Liver (tissue), 8 donors: ENCODE measurements at regions not wholly inside any gene's neighbourhood (a gene's known extent, or its start where the extent isn't known, plus 50 kb on each side); places are given as distances from the start of the nearest gene placed in this dataset.
A peak's percentile ranks its signal among the peaks of the same experiment; 100 is the strongest.

Experiments used
- DNase-seq: peaks from one replicate; pipeline ENCODE4 v3.0.0-alpha.2; 2017; ENCODE audit warnings: low spot score
- H3K27ac ChIP-seq, 2 donors: one replicate each; pipeline ENCODE4 v1.7.0; 2013; ENCODE audit warnings: inconsistent platforms in 2 of 2, low read length in 2 of 2, control low read depth in 1 of 2, low read depth in 1 of 2, mild to moderate bottlenecking in 1 of 2
- H3K27me3 ChIP-seq, 4 donors: one replicate each; pipeline versions ENCODE4 v1.6.1 to v1.7.0; 2013; ENCODE audit warnings: low read length in 3 of 4, inconsistent platforms in 1 of 4, mild to moderate bottlenecking in 1 of 4, moderate library complexity in 1 of 4; ENCODE audit not compliant: control insufficient read depth in 4 of 4, insufficient read depth in 4 of 4
- H3K36me3 ChIP-seq, 4 donors: one replicate each; pipeline versions ENCODE4 v1.6.1 to v1.7.0; 2013; ENCODE audit warnings: low read length in 3 of 4, mild to moderate bottlenecking in 3 of 4, low read depth in 1 of 4, moderate library complexity in 1 of 4; ENCODE audit not compliant: control insufficient read depth in 4 of 4, insufficient read depth in 3 of 4
- H3K4me1 ChIP-seq, 4 donors: one replicate each; pipeline versions ENCODE4 v1.6.1 to v1.7.0; 2013; ENCODE audit warnings: low read length in 3 of 4, mild to moderate bottlenecking in 3 of 4, moderate library complexity in 1 of 4; ENCODE audit not compliant: control insufficient read depth in 4 of 4, insufficient read depth in 4 of 4
- H3K4me3 ChIP-seq, 3 donors: one replicate each; pipeline versions ENCODE4 v1.6.1 to v1.7.0; 2013; ENCODE audit warnings: low read length in 3 of 3, control low read depth in 1 of 3, low read depth in 1 of 3, mild to moderate bottlenecking in 1 of 3
- H3K9ac ChIP-seq, 2 donors: one replicate each; pipeline ENCODE4 v1.7.0; 2013; ENCODE audit warnings: low read length in 2 of 2, mild to moderate bottlenecking in 2 of 2, moderate library complexity in 2 of 2, control low read depth in 1 of 2, low read depth in 1 of 2
- H3K9me3 ChIP-seq, 4 donors: one replicate each; pipeline versions ENCODE4 v1.6.1 to v1.7.0; 2013; ENCODE audit warnings: low read length in 3 of 4; ENCODE audit not compliant: control insufficient read depth in 4 of 4
- ATF3 ChIP-seq: IDR thresholded peaks from 2 replicates; pipeline ENCODE4 v1.6.1; 2016; ENCODE audit warnings: antibody characterized with exemption
- CTCF ChIP-seq: fragments of 150-350 bp; IDR thresholded peaks from 2 replicates; pipeline ENCODE4 v1.5.1; 2017; ENCODE audit warnings: improper control_type of control experiment, low read depth, low read length; ENCODE audit not compliant: missing input control
- EGR1 ChIP-seq, 2 donors: IDR thresholded peaks; 2 replicates each; pipeline ENCODE4 v1.6.1; 2016 to 2018; ENCODE audit warnings: antibody characterized with exemption in 2 of 2, low read depth in 2 of 2
- FOXA1 ChIP-seq: IDR thresholded peaks from 2 replicates; pipeline ENCODE4 v1.6.1; 2016; ENCODE audit warnings: antibody characterized with exemption
- FOXA2 ChIP-seq: IDR thresholded peaks from 2 replicates; pipeline ENCODE4 v1.6.1; 2016; ENCODE audit warnings: antibody characterized with exemption
- GABPA ChIP-seq, 2 donors: IDR thresholded peaks in 1 of 2; conservative IDR thresholded peaks in 1 of 2; 2 replicates each; pipeline ENCODE4 v1.6.1; 2016; ENCODE audit warnings: antibody characterized with exemption in 2 of 2, mild to moderate bottlenecking in 1 of 2, moderate library complexity in 1 of 2
- HNF4A ChIP-seq, 2 donors: conservative IDR thresholded peaks; 2 replicates each; pipeline ENCODE4 v1.6.1; 2016; ENCODE audit warnings: antibody characterized with exemption in 2 of 2, mild to moderate bottlenecking in 2 of 2
- HNF4G ChIP-seq: IDR thresholded peaks from 2 replicates; pipeline ENCODE4 v1.6.1; 2016; ENCODE audit warnings: antibody characterized with exemption
- JUND ChIP-seq, 2 donors: IDR thresholded peaks; 2 replicates each; pipeline ENCODE4 v1.6.1; 2016; ENCODE audit warnings: antibody characterized with exemption in 2 of 2
- MAX ChIP-seq: IDR thresholded peaks from 2 replicates; pipeline ENCODE4 v1.6.1; 2016; ENCODE audit warnings: antibody characterized with exemption
- NR2F2 ChIP-seq: IDR thresholded peaks from 2 replicates; pipeline ENCODE4 v1.6.1; 2016; ENCODE audit warnings: antibody characterized with exemption
- RAD21 ChIP-seq, 2 donors: IDR thresholded peaks; 2 replicates each; pipeline ENCODE4 v1.6.1; 2016; ENCODE audit warnings: antibody characterized with exemption in 2 of 2, mild to moderate bottlenecking in 2 of 2
- REST ChIP-seq: IDR thresholded peaks from 2 replicates; pipeline ENCODE4 v1.6.1; 2016; ENCODE audit warnings: antibody characterized with exemption, mild to moderate bottlenecking
- RXRA ChIP-seq, 2 donors: IDR thresholded peaks; 2 replicates each; pipeline ENCODE4 v1.6.1; 2017 to 2018; ENCODE audit warnings: antibody characterized with exemption in 2 of 2, mild to moderate bottlenecking in 1 of 2
- SP1 ChIP-seq: IDR thresholded peaks from 2 replicates; pipeline ENCODE4 v1.6.1; 2018; ENCODE audit warnings: antibody characterized with exemption, mild to moderate bottlenecking
- TAF1 ChIP-seq: conservative IDR thresholded peaks from 2 replicates; pipeline ENCODE4 v1.6.1; 2016; ENCODE audit warnings: antibody characterized with exemption, mild to moderate bottlenecking
- YY1 ChIP-seq: IDR thresholded peaks from 2 replicates; pipeline ENCODE4 v1.6.1; 2016; ENCODE audit warnings: antibody characterized with exemption, mild to moderate bottlenecking
- ZBTB33 ChIP-seq: IDR thresholded peaks from 2 replicates; pipeline ENCODE4 v1.6.1; 2016; ENCODE audit warnings: antibody characterized with exemption
- WGBS: extraction: QIAGEN DNeasy Blood & Tissue Kit; methylation state at CpG from one replicate; pipeline ENCODE4 v1.1.7; 2013; 5-methylcytosine and 5-hydroxymethylcytosine counted together
- donor health status: healthy.
- donor health status: healthy.
- donor health status: healthy.
- donor health status: healthy.
- donor health status: healthy.

GRCh38 chr14:61615743-61616523 is 79.4 kb upstream of the HIF1A start:
- WGBS, result 80% methylated on average over 11 of the region's 11 CpGs
- no peak for DNase-seq
- H3K27ac ChIP-seq, result no peak overlapping the region

GRCh38 chr14:61616524-61617185 is 78.7 kb upstream of the HIF1A start:
- Histone ChIP-seq H3K4me1 (no peaks in the 10 kb centered on the region), H3K9ac (no peak overlapping the region), H3K4me3 (no peak overlapping the region), H3K36me3 (no peaks in the 10 kb centered on the region), H3K9me3 (no peaks in the 10 kb centered on the region), H3K27ac (no peak overlapping the region), H3K27me3 (no peaks in the 10 kb centered on the region)
- whole genome bisulfite sequencing, result 83% methylated on average over 4 of the region's 4 CpGs
- no peak for TF ChIP-seq TAF1
- no peak for TF ChIP-seq MAX
- no peak for TF ChIP-seq HNF4A (conservative IDR thresholded peaks at IDR 0.05)
- TF ChIP-seq RAD21 (IDR thresholded peaks at IDR 0.05), result no peak
- TF ChIP-seq ATF3, result no peak
- TF ChIP-seq EGR1 (IDR thresholded peaks at IDR 0.05; ENCODE audit: low read depth in 2 of 2), result no peak
- no peak for TF ChIP-seq FOXA1
- no peak for TF ChIP-seq ZBTB33
- TF ChIP-seq FOXA2, result no peak
- no peak for TF ChIP-seq NR2F2
- no peak for TF ChIP-seq GABPA (IDR thresholded peaks at IDR 0.05 in 1 of 2, conservative IDR thresholded peaks at IDR 0.05 in 1 of 2)
- no peak for TF ChIP-seq REST
- no peak for TF ChIP-seq CTCF
- no peak for TF ChIP-seq SP1
- TF ChIP-seq YY1, result no peak
- TF ChIP-seq JUND (IDR thresholded peaks at IDR 0.05), result no peak
- TF ChIP-seq HNF4G, result no peak
- DNase-seq, result no peak

More at GRCh38 chr14:61615743-61616523, 79.4 kb upstream of the HIF1A start:
- TF ChIP-seq RAD21 (IDR thresholded peaks at IDR 0.05) (peak in 1 of 2 donors; percentile 7), HNF4A (conservative IDR thresholded peaks at IDR 0.05) (no peak), RXRA (IDR thresholded peaks at IDR 0.05) (no peak)
- no peaks in the 10 kb centered on the region for H3K9me3 ChIP-seq
- H3K4me3 ChIP-seq, result no peak overlapping the region
- H3K4me1 ChIP-seq, result no peaks in the 10 kb centered on the region
- H3K9ac ChIP-seq, result no peak overlapping the region
- no peaks in the 10 kb centered on the region for H3K36me3 ChIP-seq
- no peaks in the 10 kb centered on the region for H3K27me3 ChIP-seq
